Esophagus squamous epithelium (tissue), 5 donors: ENCODE measurements at regions not wholly inside any gene's neighbourhood (a gene's known extent, or its start where the extent isn't known, plus 50 kb on each side); places are given as distances from the start of the nearest gene placed in this dataset.

Experiments
- DNase-seq: peaks from one replicate; lab custom pipeline; 2025; lab: John Stamatoyannopoulos, UW
- H3K27ac ChIP-seq, 4 donors: fragments of 200-600 bp; sonication (generic); one replicate each; pipeline ENCODE4 v1.5.1; 2016 to 2019; ENCODE audit warnings: mild to moderate bottlenecking in 1 of 4
- H3K27me3 ChIP-seq, 4 donors: fragments of 200-600 bp; sonication (generic); 1 replicate in 3 of 4; 2 replicates in 1 of 4; pipeline versions ENCODE4 v1.5.1 to v1.6.0; 2017 to 2021; ENCODE audit warnings: antibody characterized with exemption in 1 of 4
- H3K36me3 ChIP-seq, 3 donors: fragments of 200-600 bp; sonication (generic); one replicate each; pipeline ENCODE4 v1.5.1; 2016 to 2019
- H3K4me1 ChIP-seq, 3 donors: fragments of 200-600 bp; sonication (generic); one replicate each; pipeline ENCODE4 v1.5.1; 2017 to 2019
- H3K4me3 ChIP-seq, 4 donors: fragments of 200-600 bp; sonication (generic); 1 replicate in 3 of 4; 2 replicates in 1 of 4; pipeline ENCODE4 v1.5.1; 2016 to 2019; ENCODE audit warnings: mild to moderate bottlenecking in 2 of 4, moderate library complexity in 1 of 4
- H3K9me3 ChIP-seq, 3 donors: fragments of 200-600 bp; sonication (generic); one replicate each; pipeline ENCODE4 v1.5.1; 2016 to 2019
- CTCF ChIP-seq, 6 experiments: fragments of 450-650 bp in 4 of 6; fragments of 200-600 bp in 2 of 6; sonication (generic) in 2 of 6; IDR thresholded peaks; one replicate each; pipeline ENCODE4 v1.5.1; 2016 to 2019; ENCODE audit warnings: antibody characterized with exemption in 6 of 6, mild to moderate bottlenecking in 4 of 6, moderate library complexity in 4 of 6
- POLR2A ChIP-seq, 4 donors: fragments of 450-650 bp; IDR thresholded peaks; one replicate each; pipeline ENCODE4 v1.6.1; 2017; ENCODE audit warnings: antibody characterized with exemption in 4 of 4, mild to moderate bottlenecking in 4 of 4, moderate library complexity in 3 of 4
- WGBS, 2 donors: methylation state at CpG; one replicate each; pipeline ENCODE4 v1.1.5; 2018; 5-methylcytosine and 5-hydroxymethylcytosine counted together
- intact Hi-C: fragments of 100-400 bp; cut with DNase I; formaldehyde crosslinking; loops from one replicate; pipeline ENCODE4 v1.15.0; 2022
- donor health status: DM: yes; HTN: yes; CAD: no.

- Histone ChIP-seq H3K27ac (no peak overlapping the region), H3K27me3 (no peaks in the 10 kb centered on the region), H3K4me1 (no peaks in the 10 kb centered on the region), H3K4me3 (no peak overlapping the region), H3K9me3 (no peaks in the 10 kb centered on the region), H3K36me3 (no peaks in the 10 kb centered on the region)
- DNase-seq = no peak
- WGBS, 2 donors = 50 to 59% methylated on average over 4 of the region's 4 CpGs
- intact Hi-C loops = no loop called here
- TF ChIP-seq POLR2A (IDR thresholded peaks at IDR 0.05) (no peak), CTCF (IDR thresholded peaks at IDR 0.05) (no peak)
These were observed 336.3 kb upstream of the TRAM1L1 start for GRCh38 chr4:117421706-117422105.

DNA sequence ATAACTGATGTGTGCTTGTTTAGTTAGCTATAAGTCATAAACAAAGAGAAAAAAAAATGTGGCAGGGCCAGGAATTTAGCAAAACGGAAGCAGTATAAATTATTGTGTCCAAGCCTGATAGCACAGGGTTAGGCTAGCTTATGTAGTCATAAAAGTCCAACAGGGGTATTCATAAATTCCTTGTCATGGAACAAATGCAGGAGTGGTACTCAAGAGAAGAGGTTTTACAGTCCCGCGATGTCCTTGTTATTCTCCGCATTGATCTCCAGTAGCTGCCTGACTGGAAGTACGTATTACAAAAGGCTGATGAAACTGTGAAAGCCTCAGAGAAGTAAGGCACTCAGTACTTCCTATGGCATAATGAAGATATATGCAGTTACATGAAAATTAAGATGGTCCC, 336.9 kb upstream of the TRAM1L1 start:
- 78 to 84% methylated on average over 5 of the region's 5 CpGs for WGBS, 2 donors
- no peaks in the 10 kb centered on the region for H3K27me3 ChIP-seq
- no peak overlapping the region for H3K27ac ChIP-seq
- no peak for DNase-seq
- no peaks in the 10 kb centered on the region for H3K9me3 ChIP-seq
- no peaks in the 10 kb centered on the region for H3K36me3 ChIP-seq
- intact Hi-C loops = no loop called here
- no peaks in the 10 kb centered on the region for H3K4me1 ChIP-seq
- no peak overlapping the region for H3K4me3 ChIP-seq
- TF ChIP-seq CTCF (IDR thresholded peaks at IDR 0.05) (no peak), POLR2A (IDR thresholded peaks at IDR 0.05) (no peak)

DNA sequence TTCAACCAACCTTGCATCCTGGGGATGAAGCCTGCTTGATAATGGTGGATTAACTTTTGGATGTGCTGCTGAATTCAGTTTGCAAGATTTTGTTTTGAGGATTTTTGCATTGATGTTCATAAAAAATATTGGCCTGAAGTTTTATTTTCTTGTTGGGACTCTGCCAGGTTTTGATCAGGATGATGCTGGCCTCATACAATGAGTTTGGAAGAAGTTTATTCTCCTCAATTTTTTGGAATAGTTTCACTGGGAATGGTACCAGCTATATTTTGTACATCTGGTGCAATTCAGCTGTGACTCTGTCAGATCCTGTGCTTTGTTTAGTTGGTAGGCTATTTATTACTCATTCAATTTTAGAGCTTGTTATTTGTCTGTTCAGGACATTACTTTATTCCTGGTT, 340.3 kb upstream of the TRAM1L1 start:
- H3K9me3 ChIP-seq = no peaks in the 10 kb centered on the region
- intact Hi-C loops = no loop called here
- no peaks in the 10 kb centered on the region for H3K36me3 ChIP-seq
- no peak overlapping the region for H3K4me3 ChIP-seq
- no peak for TF ChIP-seq CTCF (IDR thresholded peaks at IDR 0.05)
- no peak for TF ChIP-seq POLR2A (IDR thresholded peaks at IDR 0.05)
- DNase-seq = no peak
- no peaks in the 10 kb centered on the region for H3K4me1 ChIP-seq
- no peaks in the 10 kb centered on the region for H3K27me3 ChIP-seq
- no peak overlapping the region for H3K27ac ChIP-seq

- Histone ChIP-seq H3K36me3 (no peaks in the 10 kb centered on the region), H3K4me1 (no peaks in the 10 kb centered on the region), H3K27me3 (no peaks in the 10 kb centered on the region), H3K27ac (no peak overlapping the region), H3K9me3 (no peaks in the 10 kb centered on the region), H3K4me3 (no peak overlapping the region)
- intact Hi-C loops = no loop called here
- WGBS, 2 donors = 30 to 42% methylated on average over 1 of the region's 1 CpG
- DNase-seq = no peak
- no peak for TF ChIP-seq POLR2A (IDR thresholded peaks at IDR 0.05)
- TF ChIP-seq CTCF (IDR thresholded peaks at IDR 0.05) = no peak
These were observed 343.2 kb upstream of the TRAM1L1 start for GRCh38 chr4:117428536-117428935.

GRCh38 chr4:117429061-117429460, 343.7 kb upstream of the TRAM1L1 start:
- TF ChIP-seq CTCF (IDR thresholded peaks at IDR 0.05) (no peak), POLR2A (IDR thresholded peaks at IDR 0.05) (no peak)
- no peak overlapping the region for H3K27ac ChIP-seq
- no peaks in the 10 kb centered on the region for H3K4me1 ChIP-seq
- 75 to 100% methylated on average over 1 to 2 of the region's 2 CpGs for WGBS, 2 donors
- H3K36me3 ChIP-seq = no peaks in the 10 kb centered on the region
- no peak for DNase-seq
- H3K27me3 ChIP-seq = no peaks in the 10 kb centered on the region
- H3K4me3 ChIP-seq = no peak overlapping the region
- intact Hi-C loops = no loop called here
- no peaks in the 10 kb centered on the region for H3K9me3 ChIP-seq
